Left ventricle myocardium inferior (tissue), 1 donor: ENCODE measurements at regions not wholly inside any gene's neighbourhood (a gene's known extent, or its start where the extent isn't known, plus 50 kb on each side); places are given as distances from the start of the nearest gene placed in this dataset.

Experiments used
- DNase-seq: peaks from one replicate; pipeline ENCODE4 v3.0.0-alpha.2; 2020
- H3K27ac ChIP-seq: fragments of 200-600 bp; replicated peaks from 2 replicates; pipeline ENCODE4 v1.8.0; 2021
- H3K27me3 ChIP-seq: fragments of 200-600 bp; 2 replicates; pipeline ENCODE4 v1.8.0; 2021; ENCODE audit warnings: low read depth
- H3K36me3 ChIP-seq: fragments of 200-600 bp; 2 replicates; pipeline ENCODE4 v1.8.0; 2021
- H3K4me1 ChIP-seq: fragments of 200-600 bp; 2 replicates; pipeline ENCODE4 v1.8.0; 2021
- H3K4me3 ChIP-seq: fragments of 200-600 bp; 2 replicates; pipeline ENCODE4 v1.8.0; 2021; ENCODE audit warnings: mild to moderate bottlenecking, moderate library complexity
- H3K9me3 ChIP-seq: fragments of 200-600 bp; replicated peaks from 2 replicates; pipeline ENCODE4 v1.8.0; 2021
- intact Hi-C: fragments of 100-400 bp; cut with micrococcal nuclease; formaldehyde crosslinking; loops from one replicate; pipeline ENCODE4 v1.11.0; 2022
- TF ChIP-seq, protein P1 (sequence below): fragments of 200-600 bp; IDR thresholded peaks from 2 replicates; pipeline ENCODE4 v1.8.0; 2021; ENCODE audit warnings: antibody characterized with exemption, mild to moderate bottlenecking, borderline replicate concordance
- donor health status: DM: no; HTN: yes; CAD: no; lungs with severe emphysema.

DNA sequence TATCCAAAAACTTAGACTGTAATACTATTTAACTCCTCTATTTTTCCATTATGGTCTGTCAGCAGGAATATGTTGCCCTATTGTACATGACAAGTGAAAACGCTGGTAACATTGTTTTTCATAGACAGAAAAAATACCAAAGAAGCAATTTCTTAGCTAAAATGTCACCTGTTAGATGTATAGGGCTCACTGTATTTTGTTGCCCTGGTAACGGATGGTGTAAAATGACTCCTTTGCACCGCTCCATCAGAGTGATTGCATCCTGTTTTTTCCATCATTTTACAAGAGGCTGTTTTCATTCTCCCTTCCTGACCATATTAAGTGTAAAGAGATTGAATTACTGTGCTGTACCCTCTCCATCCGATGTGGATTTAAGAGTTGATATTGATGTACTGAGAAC lies 460.1 kb upstream of the TLE4 start:
- Histone ChIP-seq H3K9me3 (peaks cover 9% of the 10 kb centered on the region), H3K36me3 (no peaks in the 10 kb centered on the region), H3K4me1 (no peaks in the 10 kb centered on the region), H3K27ac (no peak overlapping the region), H3K4me3 (no peak overlapping the region), H3K27me3 (no peaks in the 10 kb centered on the region)
- TF ChIP-seq, protein P1, sequence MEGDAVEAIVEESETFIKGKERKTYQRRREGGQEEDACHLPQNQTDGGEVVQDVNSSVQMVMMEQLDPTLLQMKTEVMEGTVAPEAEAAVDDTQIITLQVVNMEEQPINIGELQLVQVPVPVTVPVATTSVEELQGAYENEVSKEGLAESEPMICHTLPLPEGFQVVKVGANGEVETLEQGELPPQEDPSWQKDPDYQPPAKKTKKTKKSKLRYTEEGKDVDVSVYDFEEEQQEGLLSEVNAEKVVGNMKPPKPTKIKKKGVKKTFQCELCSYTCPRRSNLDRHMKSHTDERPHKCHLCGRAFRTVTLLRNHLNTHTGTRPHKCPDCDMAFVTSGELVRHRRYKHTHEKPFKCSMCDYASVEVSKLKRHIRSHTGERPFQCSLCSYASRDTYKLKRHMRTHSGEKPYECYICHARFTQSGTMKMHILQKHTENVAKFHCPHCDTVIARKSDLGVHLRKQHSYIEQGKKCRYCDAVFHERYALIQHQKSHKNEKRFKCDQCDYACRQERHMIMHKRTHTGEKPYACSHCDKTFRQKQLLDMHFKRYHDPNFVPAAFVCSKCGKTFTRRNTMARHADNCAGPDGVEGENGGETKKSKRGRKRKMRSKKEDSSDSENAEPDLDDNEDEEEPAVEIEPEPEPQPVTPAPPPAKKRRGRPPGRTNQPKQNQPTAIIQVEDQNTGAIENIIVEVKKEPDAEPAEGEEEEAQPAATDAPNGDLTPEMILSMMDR = no peak
- intact Hi-C loops = no loop called here
- DNase-seq = no peak

DNA sequence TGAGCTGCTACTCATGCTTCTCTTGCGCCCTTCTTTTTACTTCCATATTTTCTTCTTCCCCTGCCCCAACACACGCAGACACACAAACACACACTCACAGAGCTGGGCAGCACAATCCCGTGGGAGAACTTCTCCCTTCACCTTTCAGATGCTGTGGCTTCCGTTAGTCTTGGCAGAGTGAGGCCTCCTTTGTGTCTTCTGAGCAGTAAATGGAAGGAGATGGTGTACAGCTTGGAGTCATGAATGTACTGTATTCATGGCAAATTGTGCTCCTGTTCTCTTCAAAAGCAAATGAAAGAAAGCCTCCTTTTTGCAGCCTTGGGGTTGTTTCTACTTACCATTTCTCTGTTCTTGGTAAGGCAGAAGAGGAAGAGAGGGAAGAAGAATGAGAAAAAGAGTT lies 456.6 kb upstream of the TLE4 start:
- Histone ChIP-seq H3K4me3 (no peak overlapping the region), H3K9me3 (no peaks in the 10 kb centered on the region), H3K27me3 (no peaks in the 10 kb centered on the region), H3K4me1 (no peaks in the 10 kb centered on the region), H3K36me3 (no peaks in the 10 kb centered on the region), H3K27ac (no peak overlapping the region)
- no peak for DNase-seq
- intact Hi-C loops = no loop called here
- TF ChIP-seq, protein P1 = no peak

DNA sequence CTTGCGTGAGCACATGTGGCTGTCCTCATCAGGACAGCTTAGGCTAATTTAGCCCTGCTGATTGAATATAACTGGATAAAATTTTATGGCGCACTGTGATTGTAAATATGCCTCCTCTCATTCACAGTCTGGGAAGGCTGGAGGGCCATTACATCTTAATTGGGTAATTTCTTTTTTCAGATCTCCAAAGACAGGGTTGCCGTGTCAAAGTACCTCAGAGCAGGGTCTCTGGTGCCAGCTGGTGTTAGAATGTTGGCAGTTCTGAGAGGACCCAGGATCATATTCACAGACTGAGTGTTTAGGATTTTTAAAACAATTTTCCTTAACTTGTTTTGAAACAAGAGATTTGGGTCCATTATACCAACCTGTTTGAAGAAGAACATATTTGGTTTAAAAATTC lies 455.7 kb upstream of the TLE4 start:
- Histone ChIP-seq H3K36me3 (no peaks in the 10 kb centered on the region), H3K9me3 (no peaks in the 10 kb centered on the region), H3K4me1 (no peaks in the 10 kb centered on the region), H3K27ac (no peak overlapping the region), H3K27me3 (no peaks in the 10 kb centered on the region), H3K4me3 (no peak overlapping the region)
- intact Hi-C loops = no loop called here
- no peak for DNase-seq
- TF ChIP-seq, protein P1 = no peak

DNA sequence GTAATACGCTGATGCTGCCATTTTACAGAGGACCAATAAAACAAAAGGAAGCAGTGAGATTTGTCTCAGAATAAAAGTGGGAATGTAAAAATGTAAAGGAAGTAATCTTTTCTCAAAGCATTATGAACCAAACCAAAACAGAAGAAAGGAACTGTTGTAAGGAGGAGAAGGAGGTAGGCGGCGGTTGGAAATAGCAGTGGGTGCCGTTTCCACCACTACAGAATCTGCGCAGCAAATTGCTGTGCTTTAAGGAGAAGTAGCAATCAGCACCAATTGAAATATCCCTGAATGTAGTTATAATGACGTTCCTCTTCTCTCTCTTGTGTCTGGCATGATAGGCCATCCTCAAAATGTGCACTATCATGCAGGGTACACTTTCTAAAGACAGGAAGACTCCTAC lies 455.1 kb upstream of the TLE4 start:
- TF ChIP-seq, protein P1 = no peak
- Histone ChIP-seq H3K4me3 (no peak overlapping the region), H3K4me1 (no peaks in the 10 kb centered on the region), H3K27me3 (no peaks in the 10 kb centered on the region), H3K9me3 (no peaks in the 10 kb centered on the region), H3K36me3 (no peaks in the 10 kb centered on the region), H3K27ac (no peak overlapping the region)
- intact Hi-C loops = no loop called here
- DNase-seq = no peak

DNA sequence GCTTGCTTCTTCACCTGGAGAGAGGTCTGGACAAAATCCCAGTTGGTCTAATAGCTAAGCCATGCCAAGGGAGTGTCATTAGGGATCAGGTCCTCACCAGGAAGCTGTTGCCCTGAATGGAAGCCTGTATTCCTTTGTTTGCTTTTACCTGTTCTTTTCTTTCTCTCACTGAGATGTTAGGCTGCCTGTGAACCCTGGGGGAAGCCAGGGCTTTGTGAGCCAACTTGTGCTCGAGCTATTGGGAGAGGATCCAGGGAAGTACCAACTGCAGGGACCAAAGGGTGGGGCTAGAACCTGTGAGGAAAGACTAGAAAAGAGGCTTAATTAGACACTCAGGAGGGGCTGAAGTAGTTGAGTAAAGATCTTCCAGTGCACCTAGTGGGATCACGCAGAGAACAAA lies 451.2 kb upstream of the TLE4 start:
- H3K27me3 ChIP-seq = no peaks in the 10 kb centered on the region
- intact Hi-C loops = no loop called here
- no peaks in the 10 kb centered on the region for H3K36me3 ChIP-seq
- H3K27ac ChIP-seq = no peak overlapping the region
- no peak overlapping the region for H3K4me3 ChIP-seq
- no peak for DNase-seq
- TF ChIP-seq, protein P1 = no peak
- H3K9me3 ChIP-seq = no peaks in the 10 kb centered on the region
- H3K4me1 ChIP-seq = no peaks in the 10 kb centered on the region

DNA sequence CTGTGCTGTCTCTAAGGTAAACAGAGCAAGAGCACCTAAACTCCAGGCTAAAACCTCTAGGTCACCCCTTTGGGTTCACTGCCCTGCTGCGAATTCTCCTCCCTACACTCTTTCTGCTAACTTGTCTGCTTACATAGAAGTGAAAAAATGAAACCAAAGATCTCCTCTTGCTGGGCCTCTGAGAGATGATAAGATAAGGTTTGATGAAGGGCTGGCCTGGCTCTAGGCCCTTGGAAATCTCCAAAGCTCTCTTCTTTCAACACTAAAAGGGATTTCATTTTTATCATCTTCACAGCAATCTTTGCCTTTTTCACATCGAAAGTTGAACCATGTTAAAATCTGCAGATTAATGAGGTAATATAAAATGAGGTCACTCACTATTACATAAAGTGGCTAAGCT lies 450.8 kb upstream of the TLE4 start:
- H3K4me1 ChIP-seq = no peaks in the 10 kb centered on the region
- H3K27me3 ChIP-seq = no peaks in the 10 kb centered on the region
- H3K27ac ChIP-seq = no peak overlapping the region
- no peak overlapping the region for H3K4me3 ChIP-seq
- no peaks in the 10 kb centered on the region for H3K36me3 ChIP-seq
- H3K9me3 ChIP-seq = no peaks in the 10 kb centered on the region
- intact Hi-C loops = no loop called here
- TF ChIP-seq, protein P1 = no peak
- no peak for DNase-seq
